B cell (primary cell): ENCODE measurements at regions not wholly inside any gene's neighbourhood (a gene's known extent, or its start where the extent isn't known, plus 50 kb on each side); places are given as distances from the start of the nearest gene placed in this dataset.
A peak's percentile ranks its signal among the peaks of the same experiment; 100 is the strongest.

Source experiments
- ATAC-seq: fragments of 200-7000 bp; cut with Tn5 transposase; one replicate; pipeline ENCODE4 v1.10.0; 2021; ENCODE audit warnings: low read depth, mild to moderate bottlenecking, moderate number of reproducible peaks, moderate library complexity
- CTCF ChIA-PET: fragments of 350-600 bp; sonication (Branson Sonifier 250); formaldehyde crosslinking; loops from one replicate; lab custom pipeline; 2021; ENCODE audit warnings: antibody characterized with exemption, inconsistent platforms; lab: Charles Lee
- POLR2A ChIA-PET: fragments of 350-600 bp; sonication (Branson Sonifier 250); formaldehyde crosslinking; loops from one replicate; lab custom pipeline; 2021; ENCODE audit warnings: antibody characterized with exemption; lab: Charles Lee
- DNase-seq: peaks from one replicate; pipeline ENCODE4 v3.0.0; 2013
- H2AFZ ChIP-seq: 2 replicates; pipeline ENCODE4 v1.6.1; 2012; ENCODE audit warnings: mild to moderate bottlenecking, low read depth, low read length; ENCODE audit not compliant: insufficient read depth, poor library complexity, severe bottlenecking
- H3K27ac ChIP-seq, 2 donors: 1 replicate in 1 of 2; 2 replicates in 1 of 2; pipeline ENCODE4 v1.5.1; 2012 to 2013; ENCODE audit warnings: low read length in 2 of 2, mild to moderate bottlenecking in 2 of 2, moderate library complexity in 1 of 2
- H3K27me3 ChIP-seq, 4 experiments: fragments of 200-600 bp in 1 of 4; sonication (generic) in 1 of 4; replicated peaks in 1 of 4; 1 replicate in 2 of 4; 2 replicates in 2 of 4; pipeline versions ENCODE4 v1.6.1 to v1.7.0; 2013 to 2016; ENCODE audit warnings: low read length in 3 of 4, mild to moderate bottlenecking in 2 of 4, mixed read lengths in 1 of 4, moderate library complexity in 1 of 4; ENCODE audit not compliant: insufficient read depth in 4 of 4, control insufficient read depth in 3 of 4; ENCODE audit errors: control extremely low read depth in 1 of 4
- H3K36me3 ChIP-seq, 2 experiments: replicated peaks in 1 of 2; 1 replicate in 1 of 2; 2 replicates in 1 of 2; pipeline versions ENCODE4 v1.6.1 to v1.7.1; 2013; ENCODE audit warnings: low read length in 1 of 2; ENCODE audit not compliant: insufficient read depth in 2 of 2, control insufficient read depth in 1 of 2; ENCODE audit errors: control extremely low read depth in 1 of 2, extremely low read depth in 1 of 2
- H3K4me1 ChIP-seq, 2 donors: fragments of 200-600 bp in 1 of 2; sonication (generic) in 1 of 2; 1 replicate in 1 of 2; 2 replicates in 1 of 2; pipeline versions ENCODE4 v1.5.1 to v1.6.1; 2013 to 2017; ENCODE audit warnings: low read length in 2 of 2; ENCODE audit not compliant: control insufficient read depth in 2 of 2, insufficient read depth in 2 of 2
- H3K4me2 ChIP-seq: replicated peaks from 2 replicates; pipeline ENCODE3; 2012; ENCODE audit warnings: mild to moderate bottlenecking, low read depth, low read length; ENCODE audit not compliant: poor library complexity, severe bottlenecking
- H3K4me3 ChIP-seq, 5 experiments: fragments of 200-600 bp in 1 of 5; sonication (generic) in 1 of 5; 1 replicate in 3 of 5; 2 replicates in 2 of 5; pipeline versions ENCODE4 v1.5.1 to v1.7.0; 2011 to 2016; ENCODE audit warnings: low read length in 4 of 5, mild to moderate bottlenecking in 4 of 5, low read depth in 2 of 5, control low read depth in 1 of 5, moderate library complexity in 1 of 5; ENCODE audit not compliant: insufficient read depth in 1 of 5; ENCODE audit errors: control extremely low read depth in 1 of 5, extremely low read depth in 1 of 5
- H3K79me2 ChIP-seq: fragments of 200-600 bp; sonication (generic); one replicate; pipeline ENCODE4 v1.6.0; 2016; ENCODE audit warnings: low read length; ENCODE audit not compliant: control insufficient read depth, insufficient read depth
- H3K9ac ChIP-seq: fragments of 200-600 bp; sonication (generic); 2 replicates; pipeline ENCODE4 v1.6.1; 2017; ENCODE audit warnings: mild to moderate bottlenecking, low read length, moderate library complexity
- H3K9me3 ChIP-seq, 3 donors: one replicate each; pipeline versions ENCODE4 v1.6.1 to v1.7.1; 2013; ENCODE audit warnings: low read length in 2 of 3; ENCODE audit not compliant: control insufficient read depth in 2 of 3, insufficient read depth in 1 of 3; ENCODE audit errors: control extremely low read depth in 1 of 3
- H4K20me1 ChIP-seq: 2 replicates; pipeline ENCODE4 v1.6.0; 2012; ENCODE audit warnings: mild to moderate bottlenecking, low read length; ENCODE audit not compliant: insufficient read depth, control insufficient read depth, poor library complexity, severe bottlenecking
- H3K27ac Mint-ChIP-seq: one replicate; pipeline ENCODE4 v1.8.0; 2021; ENCODE audit warnings: mixed read lengths
- H3K27me3 Mint-ChIP-seq: one replicate; pipeline ENCODE4 v1.8.0; 2021; ENCODE audit warnings: mixed read lengths
- H3K4me1 Mint-ChIP-seq: one replicate; pipeline ENCODE4 v1.8.0; 2021; ENCODE audit warnings: mixed read lengths
- H3K4me3 Mint-ChIP-seq: one replicate; pipeline ENCODE4 v1.8.0; 2021; ENCODE audit warnings: mixed read lengths
- H3K9me3 Mint-ChIP-seq: one replicate; pipeline ENCODE4 v1.8.0; 2022; ENCODE audit warnings: mixed read lengths; ENCODE audit not compliant: insufficient read depth
- EZH2 ChIP-seq: IDR thresholded peaks from 2 replicates; pipeline ENCODE4 v1.6.1; 2012; ENCODE audit warnings: borderline replicate concordance, low read depth, mild to moderate bottlenecking, moderate library complexity, low read length; ENCODE audit not compliant: insufficient read depth, poor library complexity, severe bottlenecking
- WGBS: methylation state at CpG from one replicate; pipeline ENCODE4 v1.1.5; 2013; ENCODE audit warnings: missing lambda C conversion rate; ENCODE audit not compliant: insufficient coverage; 5-methylcytosine and 5-hydroxymethylcytosine counted together
- intact Hi-C: fragments of 100-400 bp; cut with micrococcal nuclease; formaldehyde crosslinking; loops from one replicate; pipeline ENCODE4 v1.10.0; 2022
- TF ChIP-seq, protein P1 (sequence below): fragments of 200-600 bp; IDR thresholded peaks from one replicate; pipeline ENCODE4 v1.8.0; 2022; ENCODE audit warnings: antibody characterized with exemption, mild to moderate bottlenecking

- CTCF ChIA-PET: interaction anchor here (1.1 kb wide), 1 partner anchor 633 kb away, joined by 3 read pairs; no protein-coding TSS in a partner anchor
- intact Hi-C loops: no loop called here
These were observed 455.7 kb upstream of the THBS1 start for GRCh38 chr15:39125226-39125625.

GRCh38 chr15:39125904-39126303 lies 455.0 kb upstream of the THBS1 start:
- ATAC-seq: no peak
- 17% methylated on average over 2 of the region's 4 CpGs for WGBS
- Mint-ChIP-seq H3K9me3 (no peaks in the 10 kb centered on the region), H3K27ac (no peak overlapping the region), H3K27me3 (peaks cover 7% of the 10 kb centered on the region), H3K4me3 (no peak overlapping the region), H3K4me1 (no peaks in the 10 kb centered on the region)
- no peaks in the 10 kb centered on the region for H3K9me3 ChIP-seq
- intact Hi-C loops: no loop called here
- no peak for DNase-seq
- no peaks in the 10 kb centered on the region for H3K4me1 ChIP-seq
- CTCF ChIA-PET: interaction anchor here (1.1 kb wide), 1 partner anchor 632 kb away, joined by 3 read pairs; no protein-coding TSS in a partner anchor
- H2AFZ ChIP-seq: no peak overlapping the region
- H3K27ac ChIP-seq: no peak overlapping the region
- H3K4me3 ChIP-seq: no peak overlapping the region
- H3K36me3 ChIP-seq: no peaks in the 10 kb centered on the region
- H4K20me1 ChIP-seq: no peaks in the 10 kb centered on the region
- POLR2A ChIA-PET: no interaction called here
- H3K79me2 ChIP-seq: no peaks in the 10 kb centered on the region
- H3K9ac ChIP-seq: no peak overlapping the region
- no peak for TF ChIP-seq EZH2
- TF ChIP-seq, protein P1, sequence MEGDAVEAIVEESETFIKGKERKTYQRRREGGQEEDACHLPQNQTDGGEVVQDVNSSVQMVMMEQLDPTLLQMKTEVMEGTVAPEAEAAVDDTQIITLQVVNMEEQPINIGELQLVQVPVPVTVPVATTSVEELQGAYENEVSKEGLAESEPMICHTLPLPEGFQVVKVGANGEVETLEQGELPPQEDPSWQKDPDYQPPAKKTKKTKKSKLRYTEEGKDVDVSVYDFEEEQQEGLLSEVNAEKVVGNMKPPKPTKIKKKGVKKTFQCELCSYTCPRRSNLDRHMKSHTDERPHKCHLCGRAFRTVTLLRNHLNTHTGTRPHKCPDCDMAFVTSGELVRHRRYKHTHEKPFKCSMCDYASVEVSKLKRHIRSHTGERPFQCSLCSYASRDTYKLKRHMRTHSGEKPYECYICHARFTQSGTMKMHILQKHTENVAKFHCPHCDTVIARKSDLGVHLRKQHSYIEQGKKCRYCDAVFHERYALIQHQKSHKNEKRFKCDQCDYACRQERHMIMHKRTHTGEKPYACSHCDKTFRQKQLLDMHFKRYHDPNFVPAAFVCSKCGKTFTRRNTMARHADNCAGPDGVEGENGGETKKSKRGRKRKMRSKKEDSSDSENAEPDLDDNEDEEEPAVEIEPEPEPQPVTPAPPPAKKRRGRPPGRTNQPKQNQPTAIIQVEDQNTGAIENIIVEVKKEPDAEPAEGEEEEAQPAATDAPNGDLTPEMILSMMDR: peak; percentile 19
- no peaks in the 10 kb centered on the region for H3K27me3 ChIP-seq
- H3K4me2 ChIP-seq: no peak overlapping the region

More at GRCh38 chr15:39125226-39125625, 455.7 kb upstream of the THBS1 start:
- H2AFZ ChIP-seq: no peak overlapping the region
- H4K20me1 ChIP-seq: no peaks in the 10 kb centered on the region
- no peaks in the 10 kb centered on the region for H3K4me1 ChIP-seq
- H3K4me3 Mint-ChIP-seq: no peak overlapping the region
- DNase-seq: no peak
- no peaks in the 10 kb centered on the region for H3K9me3 ChIP-seq
- no peak overlapping the region for H3K4me2 ChIP-seq
- H3K4me1 Mint-ChIP-seq: no peaks in the 10 kb centered on the region
- H3K9me3 Mint-ChIP-seq: no peaks in the 10 kb centered on the region
- H3K79me2 ChIP-seq: no peaks in the 10 kb centered on the region
- no peaks in the 10 kb centered on the region for H3K36me3 ChIP-seq
- no peak overlapping the region for H3K4me3 ChIP-seq
- WGBS: no CpG with 5 or more reads among the region's 2 CpGs
- H3K27ac Mint-ChIP-seq: no peak overlapping the region
- TF ChIP-seq EZH2: no peak
- TF ChIP-seq, protein P1: no peak
- no peak overlapping the region for H3K9ac ChIP-seq
- no peak for ATAC-seq
- no peak overlapping the region for H3K27ac ChIP-seq
- H3K27me3 ChIP-seq: no peaks in the 10 kb centered on the region
- H3K27me3 Mint-ChIP-seq: peaks cover 7% of the 10 kb centered on the region
- POLR2A ChIA-PET: no interaction called here
